ENCODE measurements at regions not wholly inside any gene's neighbourhood (a gene's known extent, or its start where the extent isn't known, plus 50 kb on each side); places are given as distances from the start of the nearest gene placed in this dataset.

- TF ChIP-seq, protein P1, sequence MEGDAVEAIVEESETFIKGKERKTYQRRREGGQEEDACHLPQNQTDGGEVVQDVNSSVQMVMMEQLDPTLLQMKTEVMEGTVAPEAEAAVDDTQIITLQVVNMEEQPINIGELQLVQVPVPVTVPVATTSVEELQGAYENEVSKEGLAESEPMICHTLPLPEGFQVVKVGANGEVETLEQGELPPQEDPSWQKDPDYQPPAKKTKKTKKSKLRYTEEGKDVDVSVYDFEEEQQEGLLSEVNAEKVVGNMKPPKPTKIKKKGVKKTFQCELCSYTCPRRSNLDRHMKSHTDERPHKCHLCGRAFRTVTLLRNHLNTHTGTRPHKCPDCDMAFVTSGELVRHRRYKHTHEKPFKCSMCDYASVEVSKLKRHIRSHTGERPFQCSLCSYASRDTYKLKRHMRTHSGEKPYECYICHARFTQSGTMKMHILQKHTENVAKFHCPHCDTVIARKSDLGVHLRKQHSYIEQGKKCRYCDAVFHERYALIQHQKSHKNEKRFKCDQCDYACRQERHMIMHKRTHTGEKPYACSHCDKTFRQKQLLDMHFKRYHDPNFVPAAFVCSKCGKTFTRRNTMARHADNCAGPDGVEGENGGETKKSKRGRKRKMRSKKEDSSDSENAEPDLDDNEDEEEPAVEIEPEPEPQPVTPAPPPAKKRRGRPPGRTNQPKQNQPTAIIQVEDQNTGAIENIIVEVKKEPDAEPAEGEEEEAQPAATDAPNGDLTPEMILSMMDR (IDR thresholded peaks at IDR 0.05): no peak
- TF ChIP-seq POLR2A (IDR thresholded peaks at IDR 0.05) (no peak), EP300 (IDR thresholded peaks at IDR 0.05) (no peak)
Observed at GRCh38 chr10:4278186-4278585, 493.2 kb upstream of the KLF6 start.
